Duodenal mucosa (tissue), 2 donors: ENCODE measurements at regions not wholly inside any gene's neighbourhood (a gene's known extent, or its start where the extent isn't known, plus 50 kb on each side); places are given as distances from the start of the nearest gene placed in this dataset.

Experiments used
- H3K27ac ChIP-seq: one replicate; pipeline ENCODE4 v1.7.0; 2013; ENCODE audit warnings: low read depth, low read length
- H3K27me3 ChIP-seq, 2 donors: one replicate each; pipeline ENCODE4 v1.7.0; 2013; ENCODE audit warnings: low read length in 2 of 2, control low read depth in 1 of 2; ENCODE audit not compliant: insufficient read depth in 2 of 2, control insufficient read depth in 1 of 2
- H3K36me3 ChIP-seq, 2 donors: one replicate each; pipeline ENCODE4 v1.7.0; 2013; ENCODE audit warnings: low read length in 2 of 2, control low read depth in 1 of 2; ENCODE audit not compliant: insufficient read depth in 2 of 2, control insufficient read depth in 1 of 2
- H3K4me1 ChIP-seq, 2 donors: one replicate each; pipeline ENCODE4 v1.7.0; 2013; ENCODE audit warnings: low read length in 2 of 2, control low read depth in 1 of 2; ENCODE audit not compliant: insufficient read depth in 2 of 2, control insufficient read depth in 1 of 2
- H3K4me3 ChIP-seq, 2 donors: one replicate each; pipeline ENCODE4 v1.7.0; 2013; ENCODE audit warnings: low read length in 2 of 2, low read depth in 1 of 2
- H3K9ac ChIP-seq, 2 donors: one replicate each; pipeline ENCODE4 v1.7.0; 2013; ENCODE audit warnings: low read length in 2 of 2, low read depth in 1 of 2
- H3K9me3 ChIP-seq, 2 donors: one replicate each; pipeline ENCODE4 v1.7.0; 2013; ENCODE audit warnings: low read length in 2 of 2, control low read depth in 1 of 2; ENCODE audit not compliant: control insufficient read depth in 1 of 2

DNA sequence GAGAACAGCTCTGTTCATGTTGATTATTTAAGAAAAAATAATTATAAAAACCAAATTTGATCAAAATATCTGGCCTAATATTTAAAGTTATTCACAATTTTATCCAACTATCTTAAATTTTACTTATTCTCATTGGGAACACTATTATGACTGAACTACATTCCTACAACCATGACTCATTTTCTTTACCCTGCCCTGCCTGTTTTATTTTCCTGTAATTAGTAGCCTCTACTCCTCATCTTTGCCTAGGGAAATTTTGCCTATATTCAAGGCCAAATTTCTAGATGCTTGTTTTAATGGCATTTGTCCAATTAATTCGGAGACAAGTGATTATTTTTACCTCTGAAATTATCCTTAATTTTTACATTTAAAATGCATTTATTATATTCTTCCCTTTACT lies 289.7 kb upstream of the TMEM229A start:
- Histone ChIP-seq H3K9ac (no peak overlapping the region), H3K27ac (no peak overlapping the region), H3K9me3 (no peaks in the 10 kb centered on the region), H3K27me3 (no peaks in the 10 kb centered on the region), H3K4me3 (no peak overlapping the region), H3K4me1 (no peaks in the 10 kb centered on the region), H3K36me3 (no peaks in the 10 kb centered on the region)

DNA sequence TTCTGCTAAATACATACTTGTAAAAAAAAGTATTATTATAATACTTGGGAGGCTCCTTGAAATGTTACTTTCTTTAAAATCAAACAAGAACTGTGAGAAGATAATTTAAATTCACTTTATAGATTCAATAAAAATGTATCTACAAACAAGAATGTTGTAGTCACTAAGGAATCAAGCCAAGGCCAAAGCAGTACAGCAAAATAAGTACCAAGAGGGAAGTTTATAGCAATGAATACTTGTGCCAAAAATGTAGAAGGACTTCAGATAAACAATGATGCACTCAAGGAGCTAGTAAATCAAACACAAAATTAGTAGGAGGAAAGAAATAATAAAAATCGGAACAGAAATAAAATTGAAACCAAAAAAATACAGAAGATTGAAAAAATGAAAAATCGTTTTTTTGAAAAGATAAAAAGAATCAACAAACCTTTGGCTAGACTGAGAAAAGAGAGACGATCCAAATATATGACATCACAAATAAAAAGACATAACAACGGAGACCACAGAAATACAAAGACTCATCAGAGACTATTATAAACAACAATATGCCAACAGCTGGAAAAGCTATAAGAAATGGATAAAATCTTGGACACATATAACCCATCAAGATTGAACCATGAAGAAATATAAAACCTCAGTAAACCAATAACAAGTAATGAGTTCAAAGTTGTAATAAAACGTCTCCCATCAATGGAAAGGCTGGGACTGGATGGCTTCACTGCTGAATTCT lies 286.0 kb upstream of the TMEM229A start:
- H3K9me3 ChIP-seq, result no peaks in the 10 kb centered on the region
- no peaks in the 10 kb centered on the region for H3K4me1 ChIP-seq
- H3K27ac ChIP-seq, result no peak overlapping the region
- H3K9ac ChIP-seq, result no peak overlapping the region
- no peak overlapping the region for H3K4me3 ChIP-seq
- H3K27me3 ChIP-seq, result no peaks in the 10 kb centered on the region
- no peaks in the 10 kb centered on the region for H3K36me3 ChIP-seq

DNA sequence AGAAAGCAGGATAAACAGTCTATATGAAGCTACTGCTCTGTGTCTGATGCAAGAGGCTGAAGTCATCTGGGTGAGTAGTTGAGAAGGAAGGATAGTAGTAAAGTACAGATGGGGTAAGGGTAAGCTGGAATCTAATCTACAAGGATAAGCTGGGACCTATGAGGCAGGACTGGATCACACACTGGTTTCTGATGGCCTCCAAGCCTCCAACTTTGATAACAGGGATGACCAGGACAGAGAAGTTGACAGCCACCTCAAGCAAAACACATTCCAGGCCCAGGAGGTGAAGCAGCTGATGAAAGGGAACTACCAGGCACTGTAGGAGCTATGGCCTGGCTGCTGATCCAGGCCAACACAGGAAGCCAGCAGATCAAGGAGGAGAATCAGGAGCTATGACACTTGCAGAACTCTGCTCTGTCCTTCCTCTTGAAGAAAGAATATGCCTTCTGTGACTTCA lies 278.1 kb upstream of the TMEM229A start:
- no peak overlapping the region for H3K9ac ChIP-seq
- H3K4me3 ChIP-seq, result no peak overlapping the region
- no peaks in the 10 kb centered on the region for H3K4me1 ChIP-seq
- no peaks in the 10 kb centered on the region for H3K27me3 ChIP-seq
- H3K36me3 ChIP-seq, result no peaks in the 10 kb centered on the region
- H3K9me3 ChIP-seq, result no peaks in the 10 kb centered on the region
- H3K27ac ChIP-seq, result no peak overlapping the region

DNA sequence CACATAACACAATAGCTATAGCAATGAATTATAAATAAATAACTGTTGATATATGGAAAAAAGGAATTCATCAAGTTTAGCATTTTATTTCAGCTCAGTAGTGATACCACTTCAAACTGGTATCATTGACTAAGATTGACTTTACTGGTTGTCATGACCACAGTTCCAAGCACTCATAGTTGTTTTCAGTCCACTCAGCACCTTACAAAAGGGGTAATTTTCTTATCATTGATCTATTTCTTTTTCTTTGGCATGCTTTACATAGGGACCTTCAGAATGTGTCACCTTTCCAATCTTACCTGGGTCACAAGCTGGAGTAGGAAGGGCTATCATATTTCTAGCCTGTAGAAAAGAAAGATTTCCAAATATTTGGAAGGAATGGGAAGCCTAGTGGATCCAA lies 275.5 kb upstream of the TMEM229A start:
- no peaks in the 10 kb centered on the region for H3K36me3 ChIP-seq
- H3K4me3 ChIP-seq, result no peak overlapping the region
- no peak overlapping the region for H3K9ac ChIP-seq
- no peaks in the 10 kb centered on the region for H3K4me1 ChIP-seq
- H3K27ac ChIP-seq, result no peak overlapping the region
- peaks cover 0 to 2% of the 10 kb centered on the region in 2 donors for H3K9me3 ChIP-seq
- H3K27me3 ChIP-seq, result no peaks in the 10 kb centered on the region

DNA sequence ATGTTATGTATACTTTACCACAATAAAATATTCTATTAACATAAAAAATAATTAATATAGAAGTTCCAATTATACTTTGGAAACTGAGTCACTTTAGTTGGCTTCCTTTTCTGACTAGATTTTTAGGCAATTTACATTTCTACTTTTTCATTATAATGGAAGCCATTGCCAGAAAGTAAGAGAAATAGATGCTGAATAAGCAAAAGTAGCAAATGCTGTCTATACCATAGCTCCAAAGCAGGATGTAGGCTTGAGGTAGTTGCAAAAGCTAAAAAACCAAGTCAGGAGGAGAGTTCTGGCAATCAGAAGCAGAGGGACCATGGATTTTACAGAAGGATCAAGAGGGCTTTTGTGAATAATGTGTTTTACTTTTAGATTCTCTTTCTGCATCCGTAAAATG lies 262.4 kb upstream of the TMEM229A start:
- H3K4me3 ChIP-seq, result no peak overlapping the region
- no peaks in the 10 kb centered on the region for H3K36me3 ChIP-seq
- H3K27ac ChIP-seq, result no peak overlapping the region
- no peaks in the 10 kb centered on the region for H3K27me3 ChIP-seq
- H3K9me3 ChIP-seq, result peaks cover 4 to 5% of the 10 kb centered on the region in 2 donors
- no peak overlapping the region for H3K9ac ChIP-seq
- H3K4me1 ChIP-seq, result no peaks in the 10 kb centered on the region

DNA sequence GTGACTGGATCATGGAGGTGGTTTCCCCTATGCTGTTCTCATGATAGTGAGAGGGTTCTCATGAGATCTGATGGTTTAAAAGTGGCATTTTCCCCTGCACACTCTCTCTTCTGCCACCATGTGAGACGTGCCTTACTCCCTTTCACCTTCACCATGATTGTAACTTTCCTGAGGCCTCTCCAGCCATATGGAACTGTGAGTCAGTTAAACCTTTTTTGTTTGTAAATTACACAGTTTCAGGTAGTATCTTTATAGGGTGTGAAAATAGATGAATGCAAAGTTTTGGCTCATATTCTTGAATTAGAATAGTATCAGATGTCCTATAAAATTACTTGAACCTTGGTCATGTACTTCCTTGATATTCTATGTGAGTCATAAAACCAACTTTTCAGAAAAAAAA lies 252.1 kb upstream of the TMEM229A start:
- no peak overlapping the region for H3K4me3 ChIP-seq
- no peak overlapping the region for H3K27ac ChIP-seq
- no peaks in the 10 kb centered on the region for H3K27me3 ChIP-seq
- no peaks in the 10 kb centered on the region for H3K4me1 ChIP-seq
- H3K9me3 ChIP-seq, result no peaks in the 10 kb centered on the region
- no peak overlapping the region for H3K9ac ChIP-seq
- no peaks in the 10 kb centered on the region for H3K36me3 ChIP-seq

DNA sequence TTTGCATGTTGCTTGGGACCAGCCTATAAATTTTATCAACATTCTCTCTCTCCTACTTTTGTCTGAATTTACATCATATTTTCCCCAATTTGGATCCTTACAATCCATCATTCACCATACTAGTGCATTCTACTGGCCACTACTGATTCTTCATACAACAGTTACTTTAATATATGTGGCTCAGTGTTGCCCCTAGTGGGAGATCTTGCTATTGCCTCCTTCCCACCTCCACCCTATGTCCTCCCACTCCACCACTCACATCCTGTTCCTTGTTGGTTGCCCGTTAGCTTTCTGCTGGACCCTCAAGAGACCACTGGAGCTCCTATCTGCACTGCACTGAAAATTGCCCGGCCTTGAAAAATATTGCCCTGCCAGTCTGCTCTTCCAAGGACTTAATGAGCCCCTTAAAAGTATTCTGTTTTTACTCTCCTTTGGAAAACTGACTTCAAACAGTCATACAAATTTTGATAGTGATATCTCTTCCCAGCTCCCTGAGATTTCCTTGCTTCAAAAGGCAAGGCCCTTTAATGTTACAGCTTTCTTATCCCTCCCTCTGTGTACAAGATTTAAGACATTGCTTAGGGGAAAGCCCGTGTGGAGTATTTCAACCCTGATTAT lies 243.2 kb upstream of the TMEM229A start:
- Histone ChIP-seq H3K4me1 (no peaks in the 10 kb centered on the region), H3K4me3 (no peak overlapping the region), H3K9ac (no peak overlapping the region), H3K36me3 (no peaks in the 10 kb centered on the region), H3K27me3 (no peaks in the 10 kb centered on the region), H3K9me3 (no peaks in the 10 kb centered on the region), H3K27ac (no peak overlapping the region)

DNA sequence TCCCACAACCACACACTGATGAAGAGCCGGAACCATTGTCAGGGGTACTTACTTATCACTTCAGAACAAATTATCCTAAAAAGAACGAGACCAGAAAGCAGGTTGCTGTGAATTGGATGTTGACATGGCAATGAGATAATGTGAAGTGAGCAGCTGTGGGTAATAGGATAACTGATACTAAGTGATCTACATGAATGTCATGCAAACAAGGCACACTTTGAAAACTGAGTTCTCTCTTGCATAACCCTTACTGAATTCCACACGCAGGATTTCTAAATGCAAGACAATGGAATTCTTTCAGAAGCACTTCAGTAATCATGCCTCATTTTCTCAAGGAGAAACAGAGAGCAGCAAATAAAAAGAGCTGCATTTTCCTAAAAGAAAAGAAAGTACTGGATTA lies 242.5 kb upstream of the TMEM229A start:
- no peak overlapping the region for H3K4me3 ChIP-seq
- no peaks in the 10 kb centered on the region for H3K9me3 ChIP-seq
- H3K27me3 ChIP-seq, result no peaks in the 10 kb centered on the region
- no peak overlapping the region for H3K9ac ChIP-seq
- no peaks in the 10 kb centered on the region for H3K4me1 ChIP-seq
- no peak overlapping the region for H3K27ac ChIP-seq
- H3K36me3 ChIP-seq, result no peaks in the 10 kb centered on the region

DNA sequence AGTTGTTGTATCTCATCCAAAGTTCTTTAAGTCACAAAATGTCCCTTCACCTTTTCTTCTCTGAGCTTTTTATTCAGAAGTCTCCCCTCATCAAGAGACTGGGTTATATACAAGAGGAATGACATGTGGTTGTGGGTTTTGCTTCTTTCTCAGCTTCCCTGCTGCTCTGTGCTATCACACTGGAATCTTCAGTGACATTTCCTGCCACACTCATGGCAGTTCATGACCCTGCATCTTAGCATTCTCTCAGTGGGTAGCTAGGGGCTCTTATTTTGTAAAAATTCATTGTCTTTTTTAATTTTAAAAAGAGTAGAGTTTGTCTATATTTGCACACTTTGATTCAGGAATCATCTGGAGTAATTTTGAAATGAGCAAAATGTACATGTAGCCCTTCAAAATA lies 236.9 kb upstream of the TMEM229A start:
- H3K27me3 ChIP-seq, result no peaks in the 10 kb centered on the region
- H3K4me3 ChIP-seq, result no peak overlapping the region
- no peaks in the 10 kb centered on the region for H3K4me1 ChIP-seq
- H3K36me3 ChIP-seq, result no peaks in the 10 kb centered on the region
- H3K27ac ChIP-seq, result no peak overlapping the region
- H3K9ac ChIP-seq, result no peak overlapping the region
- H3K9me3 ChIP-seq, result no peaks in the 10 kb centered on the region

DNA sequence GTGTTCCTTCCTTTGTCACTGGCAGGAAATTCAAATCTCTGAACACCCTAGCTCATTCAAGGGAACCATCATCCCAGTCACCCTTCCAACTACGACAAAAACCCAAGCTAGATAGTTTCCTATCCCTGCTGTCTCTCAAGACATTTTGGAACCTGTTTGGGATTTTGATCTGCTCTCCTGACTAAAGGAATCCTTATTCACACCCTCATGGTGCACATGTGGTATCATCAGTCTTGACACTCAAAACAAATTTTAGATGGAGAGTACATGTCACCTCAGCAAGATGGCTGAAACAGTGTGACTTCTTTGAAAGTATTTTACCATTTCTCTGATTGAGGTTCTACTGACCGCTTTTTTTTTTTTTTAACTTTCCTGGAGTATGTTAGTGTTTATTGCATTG lies 234.3 kb upstream of the TMEM229A start:
- H3K36me3 ChIP-seq, result no peaks in the 10 kb centered on the region
- H3K4me3 ChIP-seq, result no peak overlapping the region
- H3K9me3 ChIP-seq, result no peaks in the 10 kb centered on the region
- H3K27me3 ChIP-seq, result no peaks in the 10 kb centered on the region
- H3K27ac ChIP-seq, result no peak overlapping the region
- H3K4me1 ChIP-seq, result no peaks in the 10 kb centered on the region
- H3K9ac ChIP-seq, result no peak overlapping the region
